H9 (cell line): ENCODE measurements at regions not wholly inside any gene's neighbourhood (a gene's known extent, or its start where the extent isn't known, plus 50 kb on each side); places are given as distances from the start of the nearest gene placed in this dataset.

ENCODE experiments used
- DNase-seq: peaks from one replicate; pipeline ENCODE4 v3.0.0-alpha.2; 2017
- H2AFZ ChIP-seq: one replicate; pipeline ENCODE4 v1.6.1; 2013; ENCODE audit warnings: mild to moderate bottlenecking, low read length, control low read depth, moderate library complexity
- H2AK5ac ChIP-seq: 2 replicates; pipeline ENCODE4 v1.6.1; 2013; ENCODE audit warnings: low read length, control low read depth, mixed read lengths; ENCODE audit not compliant: insufficient read length
- H2BK120ac ChIP-seq: one replicate; pipeline ENCODE4 v1.6.1; 2013; ENCODE audit warnings: low read depth, mild to moderate bottlenecking, low read length, control low read depth, inconsistent platforms; ENCODE audit not compliant: poor library complexity, severe bottlenecking
- H2BK12ac ChIP-seq: 2 replicates; pipeline ENCODE4 v1.6.1; 2013; ENCODE audit warnings: low read length, control low read depth, mixed read lengths, low read depth; ENCODE audit not compliant: insufficient read length
- H2BK15ac ChIP-seq: 2 replicates; pipeline ENCODE4 v1.6.1; 2013; ENCODE audit warnings: low read depth, low read length, control low read depth
- H2BK20ac ChIP-seq: one replicate; pipeline ENCODE4 v1.6.1; 2013; ENCODE audit warnings: low read depth, mild to moderate bottlenecking, low read length, control low read depth, inconsistent platforms; ENCODE audit not compliant: poor library complexity, severe bottlenecking
- H2BK5ac ChIP-seq: 2 replicates; pipeline ENCODE4 v1.6.1; 2013; ENCODE audit warnings: low read length, control low read depth, mixed read lengths; ENCODE audit not compliant: insufficient read length
- H3K14ac ChIP-seq: 2 replicates; pipeline ENCODE4 v1.6.1; 2013; ENCODE audit warnings: low read length, control low read depth; ENCODE audit not compliant: insufficient read depth
- H3K18ac ChIP-seq: 2 replicates; pipeline ENCODE4 v1.6.1; 2013; ENCODE audit warnings: low read depth, mild to moderate bottlenecking, mixed read lengths, low read length, control low read depth; ENCODE audit not compliant: insufficient read length
- H3K23ac ChIP-seq: 2 replicates; pipeline ENCODE4 v1.6.1; 2013; ENCODE audit warnings: low read length, control low read depth, mixed read lengths, low read depth; ENCODE audit not compliant: insufficient read length
- H3K23me2 ChIP-seq: 2 replicates; pipeline ENCODE4 v1.6.1; 2013; ENCODE audit warnings: low read depth, mild to moderate bottlenecking, mixed read lengths, low read length, control low read depth; ENCODE audit not compliant: insufficient read length, poor library complexity, severe bottlenecking
- H3K27ac ChIP-seq: 2 replicates; pipeline ENCODE4 v1.5.1; 2013; ENCODE audit warnings: low read length, control low read depth, mixed read lengths, low read depth; ENCODE audit not compliant: insufficient read length
- H3K27me3 ChIP-seq: 2 replicates; pipeline ENCODE4 v1.6.1; 2013; ENCODE audit warnings: low read length, control low read depth, inconsistent platforms; ENCODE audit not compliant: insufficient read depth
- H3K4ac ChIP-seq: 2 replicates; pipeline ENCODE4 v1.6.1; 2013; ENCODE audit warnings: low read depth, mild to moderate bottlenecking, control low read depth, inconsistent platforms, low read length, moderate library complexity
- H3K4me1 ChIP-seq: 2 replicates; pipeline ENCODE4 v1.6.1; 2013; ENCODE audit warnings: low read length, control low read depth, inconsistent platforms; ENCODE audit not compliant: insufficient read depth
- H3K4me2 ChIP-seq: 2 replicates; pipeline ENCODE4 v1.6.1; 2013; ENCODE audit warnings: low read length, control low read depth, mixed read lengths; ENCODE audit not compliant: insufficient read length, insufficient read depth
- H3K56ac ChIP-seq: 2 replicates; pipeline ENCODE4 v1.6.1; 2013; ENCODE audit warnings: low read depth, mild to moderate bottlenecking, mixed read lengths, low read length, control low read depth; ENCODE audit not compliant: insufficient read length
- H3K79me1 ChIP-seq: 2 replicates; pipeline ENCODE4 v1.6.1; 2013; ENCODE audit warnings: low read depth, mild to moderate bottlenecking, moderate library complexity, low read length, control low read depth, inconsistent platforms; ENCODE audit not compliant: insufficient read depth, poor library complexity, severe bottlenecking
- H3K79me2 ChIP-seq: 2 replicates; pipeline ENCODE4 v1.6.1; 2013; ENCODE audit warnings: low read length, control low read depth, inconsistent platforms; ENCODE audit not compliant: insufficient read depth
- H3K9ac ChIP-seq: 2 replicates; pipeline ENCODE4 v1.6.1; 2013; ENCODE audit warnings: low read length, control low read depth, mixed read lengths; ENCODE audit not compliant: insufficient read length; ENCODE audit errors: extremely low read depth
- H3K9me3 ChIP-seq: one replicate; pipeline ENCODE4 v1.6.1; 2013; ENCODE audit warnings: low read depth, low read length, inconsistent platforms; ENCODE audit not compliant: control insufficient read depth
- H3T11ph ChIP-seq: one replicate; pipeline ENCODE4 v1.6.1; 2013; ENCODE audit warnings: mild to moderate bottlenecking, low read length, control low read depth, inconsistent platforms
- H4K20me1 ChIP-seq: one replicate; pipeline ENCODE4 v1.6.1; 2013; ENCODE audit not compliant: control insufficient read depth, insufficient read length, insufficient read depth
- H4K5ac ChIP-seq: 2 replicates; pipeline ENCODE4 v1.6.1; 2013; ENCODE audit warnings: low read depth, mild to moderate bottlenecking, mixed read lengths, low read length, control low read depth; ENCODE audit not compliant: insufficient read length
- H4K8ac ChIP-seq: replicated peaks from 2 replicates; pipeline ENCODE4 v1.6.1; 2013; ENCODE audit warnings: low read length, control low read depth, mixed read lengths, low read depth; ENCODE audit not compliant: insufficient read length
- H4K91ac ChIP-seq: 2 replicates; pipeline ENCODE4 v1.6.1; 2013; ENCODE audit warnings: low read depth, mild to moderate bottlenecking, moderate library complexity, mixed read lengths, low read length, control low read depth; ENCODE audit not compliant: insufficient read length
- H3K27ac Mint-ChIP-seq, 3 experiments: 2 replicates in 2 of 3; 3 replicates in 1 of 3; pipeline ENCODE4 v1.8.0; 2020 to 2021; ENCODE audit warnings: mixed read lengths in 3 of 3, mild to moderate bottlenecking in 1 of 3, moderate library complexity in 1 of 3
- H3K27me3 Mint-ChIP-seq: 2 replicates; pipeline ENCODE4 v1.8.0; 2021; ENCODE audit warnings: low read depth, mild to moderate bottlenecking, moderate library complexity, mixed read lengths
- H3K36me3 Mint-ChIP-seq, 3 experiments: 2 replicates in 2 of 3; 3 replicates in 1 of 3; pipeline ENCODE4 v1.8.0; 2020 to 2021; ENCODE audit warnings: low read depth in 3 of 3, mixed read lengths in 3 of 3; ENCODE audit not compliant: insufficient read depth in 1 of 3
- H3K4me1 Mint-ChIP-seq, 2 experiments: 2 replicates each; pipeline ENCODE4 v1.8.0; 2020; ENCODE audit warnings: mixed read lengths in 2 of 2
- H3K4me3 Mint-ChIP-seq, 2 experiments: 2 replicates in 1 of 2; 3 replicates in 1 of 2; pipeline ENCODE4 v1.8.0; 2020 to 2021; ENCODE audit warnings: mild to moderate bottlenecking in 2 of 2, mixed read lengths in 2 of 2, moderate library complexity in 1 of 2
- H3K9me3 Mint-ChIP-seq, 2 experiments: 2 replicates in 1 of 2; 3 replicates in 1 of 2; pipeline ENCODE4 v1.8.0; 2020; ENCODE audit warnings: mild to moderate bottlenecking in 2 of 2, mixed read lengths in 2 of 2, moderate library complexity in 1 of 2
- CTCF ChIP-seq: fragments of 200-600 bp; sonication (generic); conservative IDR thresholded peaks from 3 replicates; pipeline ENCODE4 v1.8.0; 2021; ENCODE audit warnings: antibody characterized with exemption, mild to moderate bottlenecking
- WGBS: extraction: QIAGEN DNeasy Blood & Tissue Kit; methylation state at CpG from one replicate; pipeline ENCODE4 v1.1.7; 2013; ENCODE audit warnings: missing lambda C conversion rate, low lambda C conversion rate, mixed read lengths; ENCODE audit not compliant: insufficient read length; ENCODE audit errors: extremely low coverage; 5-methylcytosine and 5-hydroxymethylcytosine counted together

GRCh38 chr5:97936231-97936630 is 753.2 kb upstream of the RIOK2 start:
- H3K4me1 Mint-ChIP-seq: no peaks in the 10 kb centered on the region
- no peak overlapping the region for H3K18ac ChIP-seq
- H2BK120ac ChIP-seq: no peak overlapping the region
- H3K14ac ChIP-seq: no peak overlapping the region
- H3K23me2 ChIP-seq: no peaks in the 10 kb centered on the region
- no peak overlapping the region for H3K4me2 ChIP-seq
- no peak overlapping the region for H4K5ac ChIP-seq
- H2BK20ac ChIP-seq: no peak overlapping the region
- H3K27me3 Mint-ChIP-seq: no peaks in the 10 kb centered on the region
- no peaks in the 10 kb centered on the region for H3K4me1 ChIP-seq
- H4K20me1 ChIP-seq: no peaks in the 10 kb centered on the region
- no peak overlapping the region for H3K4ac ChIP-seq
- no peak overlapping the region for H3K27ac ChIP-seq
- no peak overlapping the region for H2AFZ ChIP-seq
- H3T11ph ChIP-seq: no peak overlapping the region
- no peak overlapping the region for H2BK12ac ChIP-seq
- no peaks in the 10 kb centered on the region for H3K9me3 Mint-ChIP-seq
- H3K4me3 Mint-ChIP-seq: no peak overlapping the region
- no peak overlapping the region for H2BK5ac ChIP-seq
- WGBS: no CpG with 5 or more reads among the region's 1 CpG
- H4K8ac ChIP-seq: no peak overlapping the region
- no peak overlapping the region for H4K91ac ChIP-seq
- no peaks in the 10 kb centered on the region for H3K9me3 ChIP-seq
- no peak overlapping the region for H2AK5ac ChIP-seq
- H3K56ac ChIP-seq: no peak overlapping the region
- no peak overlapping the region for H3K9ac ChIP-seq
- TF ChIP-seq CTCF: no peak
- H3K23ac ChIP-seq: no peak overlapping the region
- no peak overlapping the region for H2BK15ac ChIP-seq
- H3K27me3 ChIP-seq: no peaks in the 10 kb centered on the region
- no peak overlapping the region for H3K27ac Mint-ChIP-seq
- no peak for DNase-seq
- H3K79me1 ChIP-seq: no peaks in the 10 kb centered on the region
- H3K79me2 ChIP-seq: no peaks in the 10 kb centered on the region
- no peaks in the 10 kb centered on the region for H3K36me3 Mint-ChIP-seq
